Retinal pigment epithelial cell (primary cell): ENCODE measurements at regions not wholly inside any gene's neighbourhood (a gene's known extent, or its start where the extent isn't known, plus 50 kb on each side); places are given as distances from the start of the nearest gene placed in this dataset.

Experiments
- DNase-seq: peaks from one replicate; pipeline ENCODE4 v3.0.0-alpha.2; 2010; ENCODE audit warnings: low read depth
- H3K4me3 ChIP-seq: 2 replicates; pipeline ENCODE4 v1.5.1; 2011; ENCODE audit warnings: mild to moderate bottlenecking, low read length, control low read depth, moderate library complexity
- TF ChIP-seq, protein P1 (sequence below): conservative IDR thresholded peaks from 2 replicates; pipeline ENCODE4 v1.5.1; 2011; ENCODE audit warnings: low read depth, low read length, control low read depth, inconsistent platforms

- TF ChIP-seq, protein P1, sequence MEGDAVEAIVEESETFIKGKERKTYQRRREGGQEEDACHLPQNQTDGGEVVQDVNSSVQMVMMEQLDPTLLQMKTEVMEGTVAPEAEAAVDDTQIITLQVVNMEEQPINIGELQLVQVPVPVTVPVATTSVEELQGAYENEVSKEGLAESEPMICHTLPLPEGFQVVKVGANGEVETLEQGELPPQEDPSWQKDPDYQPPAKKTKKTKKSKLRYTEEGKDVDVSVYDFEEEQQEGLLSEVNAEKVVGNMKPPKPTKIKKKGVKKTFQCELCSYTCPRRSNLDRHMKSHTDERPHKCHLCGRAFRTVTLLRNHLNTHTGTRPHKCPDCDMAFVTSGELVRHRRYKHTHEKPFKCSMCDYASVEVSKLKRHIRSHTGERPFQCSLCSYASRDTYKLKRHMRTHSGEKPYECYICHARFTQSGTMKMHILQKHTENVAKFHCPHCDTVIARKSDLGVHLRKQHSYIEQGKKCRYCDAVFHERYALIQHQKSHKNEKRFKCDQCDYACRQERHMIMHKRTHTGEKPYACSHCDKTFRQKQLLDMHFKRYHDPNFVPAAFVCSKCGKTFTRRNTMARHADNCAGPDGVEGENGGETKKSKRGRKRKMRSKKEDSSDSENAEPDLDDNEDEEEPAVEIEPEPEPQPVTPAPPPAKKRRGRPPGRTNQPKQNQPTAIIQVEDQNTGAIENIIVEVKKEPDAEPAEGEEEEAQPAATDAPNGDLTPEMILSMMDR, result no peak
- DNase-seq, result no peak
- H3K4me3 ChIP-seq, result no peak overlapping the region
Observed at GRCh38 chr5:173830421-173830820, 57.7 kb upstream of the CPEB4 start.

GRCh38 chr5:173831196-173831914 lies 56.8 kb upstream of the CPEB4 start:
- TF ChIP-seq, protein P1, result no peak
- no peak overlapping the region for H3K4me3 ChIP-seq
- no peak for DNase-seq

DNA sequence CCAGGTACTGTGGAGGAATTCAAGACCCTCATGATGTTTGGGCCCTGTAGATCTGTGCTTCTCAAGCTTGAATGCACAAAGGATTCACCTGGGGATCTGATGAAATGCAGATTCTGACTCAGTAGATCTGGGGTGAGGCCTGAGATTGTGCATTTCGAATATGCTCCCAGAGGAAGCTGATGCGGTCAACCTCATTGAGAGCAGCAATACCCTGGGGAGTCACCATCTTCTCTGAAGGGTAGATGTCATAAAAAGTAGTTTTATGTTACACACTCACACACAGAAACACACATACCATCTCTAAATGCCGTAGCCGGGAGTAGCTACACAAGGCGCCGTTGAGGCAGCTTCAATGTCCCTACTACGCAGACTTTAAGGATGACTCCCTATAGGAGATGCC lies 55.8 kb upstream of the CPEB4 start:
- no peak for DNase-seq
- no peak overlapping the region for H3K4me3 ChIP-seq
- TF ChIP-seq, protein P1, result no peak

GRCh38 chr5:173833196-173833985 lies 54.8 kb upstream of the CPEB4 start:
- peak; percentile 86 for DNase-seq
- TF ChIP-seq, protein P1, result no peak
- H3K4me3 ChIP-seq, result no peak overlapping the region

- TF ChIP-seq, protein P1, result no peak
- no peak for DNase-seq
- no peak overlapping the region for H3K4me3 ChIP-seq
Observed at GRCh38 chr5:173834071-173834771, 53.9 kb upstream of the CPEB4 start.

DNA sequence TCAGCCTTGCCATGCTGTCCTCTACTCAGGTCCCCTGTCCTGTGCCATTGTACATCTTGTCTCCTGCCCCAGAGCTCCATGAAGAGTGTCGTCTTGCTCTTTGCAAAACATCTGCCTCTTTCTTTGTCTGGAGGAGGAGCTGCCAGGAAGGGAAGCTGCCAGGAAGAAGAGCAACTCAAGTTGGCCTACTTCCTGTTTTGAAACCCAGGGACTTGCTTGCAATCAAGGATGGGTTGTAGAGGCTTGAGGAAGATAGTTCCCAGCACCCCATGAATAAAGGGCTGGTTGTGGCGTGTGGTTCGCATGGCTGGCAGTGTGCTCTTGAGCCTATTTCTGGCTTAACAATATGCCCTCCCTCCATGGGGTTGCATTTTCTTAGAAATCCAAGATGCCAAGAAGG lies 53.0 kb upstream of the CPEB4 start:
- H3K4me3 ChIP-seq, result no peak overlapping the region
- TF ChIP-seq, protein P1, result no peak
- DNase-seq, result no peak

GRCh38 chr5:173835661-173836060 lies 52.5 kb upstream of the CPEB4 start:
- TF ChIP-seq, protein P1, result no peak
- DNase-seq, result no peak
- no peak overlapping the region for H3K4me3 ChIP-seq
